GM12873 (cell line): ENCODE measurements at regions not wholly inside any gene's neighbourhood (a gene's known extent, or its start where the extent isn't known, plus 50 kb on each side); places are given as distances from the start of the nearest gene placed in this dataset.

Experiments
- CTCF ChIP-seq: IDR thresholded peaks from 2 replicates; pipeline ENCODE4 v1.5.1; 2012; ENCODE audit warnings: low read depth, mild to moderate bottlenecking, moderate library complexity, low read length, control low read depth; ENCODE audit not compliant: insufficient read depth; ENCODE audit errors: missing control alignments

GRCh38 chr1:63268876-63269275 lies 53.5 kb upstream of the FOXD3 start:
- no peak for TF ChIP-seq CTCF

DNA sequence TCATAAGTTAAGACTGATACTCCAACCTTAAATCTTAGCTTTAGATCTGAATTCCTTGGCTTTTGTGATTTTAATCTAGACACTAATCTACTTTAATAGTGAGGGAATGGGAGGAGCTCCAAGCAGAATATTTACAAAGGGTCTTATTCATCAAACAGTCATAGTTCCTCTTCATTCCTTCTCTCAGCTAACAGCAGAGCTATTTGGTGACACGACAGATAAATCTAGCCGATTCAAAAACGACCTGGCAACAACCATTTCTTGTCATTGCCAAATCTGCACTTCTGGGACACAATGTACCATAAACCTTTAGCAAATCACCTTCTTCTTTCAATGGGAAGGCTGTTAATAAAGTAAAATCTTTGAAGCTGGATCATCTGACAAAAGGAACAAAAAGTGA lies 52.8 kb upstream of the FOXD3 start:
- no peak for TF ChIP-seq CTCF
